Erythroblast (primary cell): ENCODE measurements at regions not wholly inside any gene's neighbourhood (a gene's known extent, or its start where the extent isn't known, plus 50 kb on each side); places are given as distances from the start of the nearest gene placed in this dataset.

Experiments used
- DNase-seq, 2 experiments: peaks; one replicate each; lab custom pipeline; 2025; lab: John Stamatoyannopoulos, UW
- GATA1 ChIP-seq: IDR thresholded peaks from 2 replicates; pipeline ENCODE4 v1.6.1; 2011; ENCODE audit warnings: low read depth, mild to moderate bottlenecking, control low read depth, low read length, moderate library complexity
- POLR2A ChIP-seq: IDR thresholded peaks from 2 replicates; pipeline ENCODE4 v1.6.1; 2011; ENCODE audit warnings: mild to moderate bottlenecking, low read length

GRCh38 chrX:46447384-46447783, 97.8 kb downstream of the ZNF674 start:
- no peak for TF ChIP-seq POLR2A
- no peak for TF ChIP-seq GATA1

GRCh38 chrX:46446727-46447378, 98.4 kb downstream of the ZNF674 start:
- TF ChIP-seq GATA1 (no peak), POLR2A (peak; percentile 59)
- DNase-seq = peak; percentile 88 to 90

More at GRCh38 chrX:46447384-46447783, 97.8 kb downstream of the ZNF674 start:
- peak in 1 of 2 experiments; percentile 60 for DNase-seq

GRCh38 chrX:46444011-46444410, 101.2 kb downstream of the ZNF674 start:
- DNase-seq = peak in 1 of 2 experiments; percentile 0

GRCh38 chrX:46436744-46437143, 108.5 kb downstream of the ZNF674 start:
- no peak for TF ChIP-seq POLR2A
- no peak for TF ChIP-seq GATA1
- no peak for DNase-seq

More at GRCh38 chrX:46444011-46444410, 101.2 kb downstream of the ZNF674 start:
- no peak for TF ChIP-seq POLR2A
- TF ChIP-seq GATA1 = no peak

GRCh38 chrX:46433892-46434291, 111.3 kb downstream of the ZNF674 start:
- DNase-seq = peak in 1 of 2 experiments; percentile 3
- TF ChIP-seq POLR2A (no peak), GATA1 (no peak)

- TF ChIP-seq GATA1 = no peak
- no peak for TF ChIP-seq POLR2A
- peak; percentile 56 to 75 for DNase-seq
Measured at GRCh38 chrX:46408553-46409407, 136.4 kb downstream of the ZNF674 start.

- no peak for DNase-seq
- TF ChIP-seq GATA1 = no peak
- no peak for TF ChIP-seq POLR2A
Measured at GRCh38 chrX:46407753-46408130, 137.5 kb downstream of the ZNF674 start.

GRCh38 chrX:46407036-46407752, 138.0 kb downstream of the ZNF674 start:
- DNase-seq = no peak
- TF ChIP-seq GATA1 (no peak), POLR2A (no peak)

- DNase-seq = no peak
- no peak for TF ChIP-seq GATA1
Measured at GRCh38 chrX:46404774-46405173, 140.4 kb downstream of the ZNF674 start.

- TF ChIP-seq GATA1 (no peak), POLR2A (no peak)
- DNase-seq = no peak
Measured at GRCh38 chrX:46400530-46401443, 144.4 kb downstream of the ZNF674 start.

GRCh38 chrX:46398874-46399273, 146.3 kb downstream of the ZNF674 start:
- no peak for DNase-seq
- TF ChIP-seq GATA1 = no peak
- no peak for TF ChIP-seq POLR2A

- DNase-seq = no peak
- TF ChIP-seq POLR2A (no peak), GATA1 (no peak)
Measured at GRCh38 chrX:46398126-46398525, 147.1 kb downstream of the ZNF674 start.

GRCh38 chrX:46386511-46386910, 158.7 kb downstream of the ZNF674 start:
- peak in 1 of 2 experiments; percentile 0 for DNase-seq
- TF ChIP-seq GATA1 (no peak), POLR2A (no peak)
